H9 (cell line): ENCODE measurements at regions not wholly inside any gene's neighbourhood (a gene's known extent, or its start where the extent isn't known, plus 50 kb on each side); places are given as distances from the start of the nearest gene placed in this dataset.

Source experiments
- DNase-seq: peaks from one replicate; pipeline ENCODE4 v3.0.0-alpha.2; 2017
- H2AFZ ChIP-seq: one replicate; pipeline ENCODE4 v1.6.1; 2013; ENCODE audit warnings: mild to moderate bottlenecking, low read length, control low read depth, moderate library complexity
- H2AK5ac ChIP-seq: 2 replicates; pipeline ENCODE4 v1.6.1; 2013; ENCODE audit warnings: low read length, control low read depth, mixed read lengths; ENCODE audit not compliant: insufficient read length
- H2BK120ac ChIP-seq: one replicate; pipeline ENCODE4 v1.6.1; 2013; ENCODE audit warnings: low read depth, mild to moderate bottlenecking, low read length, control low read depth, inconsistent platforms; ENCODE audit not compliant: poor library complexity, severe bottlenecking
- H2BK12ac ChIP-seq: 2 replicates; pipeline ENCODE4 v1.6.1; 2013; ENCODE audit warnings: low read length, control low read depth, mixed read lengths, low read depth; ENCODE audit not compliant: insufficient read length
- H2BK15ac ChIP-seq: 2 replicates; pipeline ENCODE4 v1.6.1; 2013; ENCODE audit warnings: low read depth, low read length, control low read depth
- H2BK20ac ChIP-seq: one replicate; pipeline ENCODE4 v1.6.1; 2013; ENCODE audit warnings: low read depth, mild to moderate bottlenecking, low read length, control low read depth, inconsistent platforms; ENCODE audit not compliant: poor library complexity, severe bottlenecking
- H2BK5ac ChIP-seq: 2 replicates; pipeline ENCODE4 v1.6.1; 2013; ENCODE audit warnings: low read length, control low read depth, mixed read lengths; ENCODE audit not compliant: insufficient read length
- H3K14ac ChIP-seq: 2 replicates; pipeline ENCODE4 v1.6.1; 2013; ENCODE audit warnings: low read length, control low read depth; ENCODE audit not compliant: insufficient read depth
- H3K18ac ChIP-seq: 2 replicates; pipeline ENCODE4 v1.6.1; 2013; ENCODE audit warnings: low read depth, mild to moderate bottlenecking, mixed read lengths, low read length, control low read depth; ENCODE audit not compliant: insufficient read length
- H3K23ac ChIP-seq: 2 replicates; pipeline ENCODE4 v1.6.1; 2013; ENCODE audit warnings: low read length, control low read depth, mixed read lengths, low read depth; ENCODE audit not compliant: insufficient read length
- H3K23me2 ChIP-seq: 2 replicates; pipeline ENCODE4 v1.6.1; 2013; ENCODE audit warnings: low read depth, mild to moderate bottlenecking, mixed read lengths, low read length, control low read depth; ENCODE audit not compliant: insufficient read length, poor library complexity, severe bottlenecking
- H3K27ac ChIP-seq: 2 replicates; pipeline ENCODE4 v1.5.1; 2013; ENCODE audit warnings: low read length, control low read depth, mixed read lengths, low read depth; ENCODE audit not compliant: insufficient read length
- H3K27me3 ChIP-seq: 2 replicates; pipeline ENCODE4 v1.6.1; 2013; ENCODE audit warnings: low read length, control low read depth, inconsistent platforms; ENCODE audit not compliant: insufficient read depth
- H3K4ac ChIP-seq: 2 replicates; pipeline ENCODE4 v1.6.1; 2013; ENCODE audit warnings: low read depth, mild to moderate bottlenecking, control low read depth, inconsistent platforms, low read length, moderate library complexity
- H3K4me1 ChIP-seq: 2 replicates; pipeline ENCODE4 v1.6.1; 2013; ENCODE audit warnings: low read length, control low read depth, inconsistent platforms; ENCODE audit not compliant: insufficient read depth
- H3K4me2 ChIP-seq: 2 replicates; pipeline ENCODE4 v1.6.1; 2013; ENCODE audit warnings: low read length, control low read depth, mixed read lengths; ENCODE audit not compliant: insufficient read length, insufficient read depth
- H3K56ac ChIP-seq: 2 replicates; pipeline ENCODE4 v1.6.1; 2013; ENCODE audit warnings: low read depth, mild to moderate bottlenecking, mixed read lengths, low read length, control low read depth; ENCODE audit not compliant: insufficient read length
- H3K79me1 ChIP-seq: 2 replicates; pipeline ENCODE4 v1.6.1; 2013; ENCODE audit warnings: low read depth, mild to moderate bottlenecking, moderate library complexity, low read length, control low read depth, inconsistent platforms; ENCODE audit not compliant: insufficient read depth, poor library complexity, severe bottlenecking
- H3K79me2 ChIP-seq: 2 replicates; pipeline ENCODE4 v1.6.1; 2013; ENCODE audit warnings: low read length, control low read depth, inconsistent platforms; ENCODE audit not compliant: insufficient read depth
- H3K9ac ChIP-seq: 2 replicates; pipeline ENCODE4 v1.6.1; 2013; ENCODE audit warnings: low read length, control low read depth, mixed read lengths; ENCODE audit not compliant: insufficient read length; ENCODE audit errors: extremely low read depth
- H3K9me3 ChIP-seq: one replicate; pipeline ENCODE4 v1.6.1; 2013; ENCODE audit warnings: low read depth, low read length, inconsistent platforms; ENCODE audit not compliant: control insufficient read depth
- H3T11ph ChIP-seq: one replicate; pipeline ENCODE4 v1.6.1; 2013; ENCODE audit warnings: mild to moderate bottlenecking, low read length, control low read depth, inconsistent platforms
- H4K20me1 ChIP-seq: one replicate; pipeline ENCODE4 v1.6.1; 2013; ENCODE audit not compliant: control insufficient read depth, insufficient read length, insufficient read depth
- H4K5ac ChIP-seq: 2 replicates; pipeline ENCODE4 v1.6.1; 2013; ENCODE audit warnings: low read depth, mild to moderate bottlenecking, mixed read lengths, low read length, control low read depth; ENCODE audit not compliant: insufficient read length
- H4K8ac ChIP-seq: replicated peaks from 2 replicates; pipeline ENCODE4 v1.6.1; 2013; ENCODE audit warnings: low read length, control low read depth, mixed read lengths, low read depth; ENCODE audit not compliant: insufficient read length
- H4K91ac ChIP-seq: 2 replicates; pipeline ENCODE4 v1.6.1; 2013; ENCODE audit warnings: low read depth, mild to moderate bottlenecking, moderate library complexity, mixed read lengths, low read length, control low read depth; ENCODE audit not compliant: insufficient read length
- H3K27ac Mint-ChIP-seq, 3 experiments: 2 replicates in 2 of 3; 3 replicates in 1 of 3; pipeline ENCODE4 v1.8.0; 2020 to 2021; ENCODE audit warnings: mixed read lengths in 3 of 3, mild to moderate bottlenecking in 1 of 3, moderate library complexity in 1 of 3
- H3K27me3 Mint-ChIP-seq: 2 replicates; pipeline ENCODE4 v1.8.0; 2021; ENCODE audit warnings: low read depth, mild to moderate bottlenecking, moderate library complexity, mixed read lengths
- H3K36me3 Mint-ChIP-seq, 3 experiments: 2 replicates in 2 of 3; 3 replicates in 1 of 3; pipeline ENCODE4 v1.8.0; 2020 to 2021; ENCODE audit warnings: low read depth in 3 of 3, mixed read lengths in 3 of 3; ENCODE audit not compliant: insufficient read depth in 1 of 3
- H3K4me1 Mint-ChIP-seq, 2 experiments: 2 replicates each; pipeline ENCODE4 v1.8.0; 2020; ENCODE audit warnings: mixed read lengths in 2 of 2
- H3K4me3 Mint-ChIP-seq, 2 experiments: 2 replicates in 1 of 2; 3 replicates in 1 of 2; pipeline ENCODE4 v1.8.0; 2020 to 2021; ENCODE audit warnings: mild to moderate bottlenecking in 2 of 2, mixed read lengths in 2 of 2, moderate library complexity in 1 of 2
- H3K9me3 Mint-ChIP-seq, 2 experiments: 2 replicates in 1 of 2; 3 replicates in 1 of 2; pipeline ENCODE4 v1.8.0; 2020; ENCODE audit warnings: mild to moderate bottlenecking in 2 of 2, mixed read lengths in 2 of 2, moderate library complexity in 1 of 2
- CTCF ChIP-seq: fragments of 200-600 bp; sonication (generic); conservative IDR thresholded peaks from 3 replicates; pipeline ENCODE4 v1.8.0; 2021; ENCODE audit warnings: antibody characterized with exemption, mild to moderate bottlenecking
- WGBS: extraction: QIAGEN DNeasy Blood & Tissue Kit; methylation state at CpG from one replicate; pipeline ENCODE4 v1.1.7; 2013; ENCODE audit warnings: missing lambda C conversion rate, low lambda C conversion rate, mixed read lengths; ENCODE audit not compliant: insufficient read length; ENCODE audit errors: extremely low coverage; 5-methylcytosine and 5-hydroxymethylcytosine counted together

DNA sequence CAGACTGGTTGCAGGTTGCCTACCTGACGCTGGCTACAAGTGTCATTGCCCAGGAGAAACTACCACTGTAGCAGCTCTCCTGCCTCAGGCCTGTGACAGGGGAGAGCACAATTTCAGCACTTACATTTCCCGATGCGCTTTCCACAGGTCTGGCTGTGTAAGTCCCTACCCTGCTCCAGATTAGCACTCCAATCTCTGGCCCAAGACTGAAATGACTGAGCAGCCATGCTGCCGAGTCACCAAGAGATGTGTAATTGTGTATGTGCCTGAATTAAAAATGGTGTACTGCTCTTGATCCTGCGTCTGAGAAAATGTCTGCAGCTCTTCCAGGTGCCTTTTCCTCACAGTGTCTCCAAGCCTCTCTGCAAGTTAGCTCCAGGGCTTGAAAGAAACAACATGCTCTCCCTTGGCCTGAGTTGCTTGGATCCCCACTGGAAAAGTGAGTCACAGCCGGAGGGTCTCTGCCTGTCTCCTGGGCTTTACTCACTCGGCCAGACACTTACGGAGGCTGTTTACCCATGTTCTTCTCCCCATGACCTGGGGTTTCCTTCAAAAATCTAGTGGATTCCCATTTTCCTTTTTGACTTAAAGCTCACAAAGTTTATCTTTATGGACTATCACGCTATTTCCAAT lies 1001.7 kb upstream of the KCND2 start:
- Mint-ChIP-seq H3K27me3 (peaks cover 6% of the 10 kb centered on the region), H3K4me1 (peaks cover 3 to 7% of the 10 kb centered on the region in 2 experiments; a peak in 1 of 4 replicates), H3K36me3 (no peaks in the 10 kb centered on the region; a peak in 1 of 7 replicates), H3K27ac (no peak overlapping the region), H3K9me3 (no peaks in the 10 kb centered on the region), H3K4me3 (no peak overlapping the region)
- no peak overlapping the region for H2BK120ac ChIP-seq
- no peak overlapping the region for H3K14ac ChIP-seq
- no peak overlapping the region for H2AK5ac ChIP-seq
- no peak for DNase-seq
- H4K91ac ChIP-seq, result no peak overlapping the region
- H3K27ac ChIP-seq, result no peak overlapping the region
- H3K9me3 ChIP-seq, result no peaks in the 10 kb centered on the region
- no peak overlapping the region for H3T11ph ChIP-seq
- H4K5ac ChIP-seq, result no peak overlapping the region
- H3K79me1 ChIP-seq, result no peaks in the 10 kb centered on the region
- H3K23ac ChIP-seq, result no peak overlapping the region
- no CpG with 5 or more reads among the region's 9 CpGs for WGBS
- H2BK12ac ChIP-seq, result no peak overlapping the region
- H2AFZ ChIP-seq, result no peak overlapping the region
- no peak for TF ChIP-seq CTCF
- H3K56ac ChIP-seq, result no peak overlapping the region
- H4K20me1 ChIP-seq, result no peaks in the 10 kb centered on the region
- H3K4ac ChIP-seq, result no peak overlapping the region
- no peaks in the 10 kb centered on the region for H3K27me3 ChIP-seq
- no peak overlapping the region for H4K8ac ChIP-seq
- H3K23me2 ChIP-seq, result no peaks in the 10 kb centered on the region
- H2BK5ac ChIP-seq, result no peak overlapping the region
- H3K18ac ChIP-seq, result no peak overlapping the region
- no peak overlapping the region for H2BK20ac ChIP-seq
- H3K79me2 ChIP-seq, result no peaks in the 10 kb centered on the region
- H3K4me1 ChIP-seq, result no peaks in the 10 kb centered on the region
- no peak overlapping the region for H2BK15ac ChIP-seq
- no peak overlapping the region for H3K4me2 ChIP-seq
- no peak overlapping the region for H3K9ac ChIP-seq
